ENCODE measurements at regions not wholly inside any gene's neighbourhood (a gene's known extent, or its start where the extent isn't known, plus 50 kb on each side); places are given as distances from the start of the nearest gene placed in this dataset.
"Not testable (repeated sequence)": the region's sequence is repeated elsewhere in the genome, so short reads cannot be mapped to it uniquely, and the experiment has no call there.

DNA sequence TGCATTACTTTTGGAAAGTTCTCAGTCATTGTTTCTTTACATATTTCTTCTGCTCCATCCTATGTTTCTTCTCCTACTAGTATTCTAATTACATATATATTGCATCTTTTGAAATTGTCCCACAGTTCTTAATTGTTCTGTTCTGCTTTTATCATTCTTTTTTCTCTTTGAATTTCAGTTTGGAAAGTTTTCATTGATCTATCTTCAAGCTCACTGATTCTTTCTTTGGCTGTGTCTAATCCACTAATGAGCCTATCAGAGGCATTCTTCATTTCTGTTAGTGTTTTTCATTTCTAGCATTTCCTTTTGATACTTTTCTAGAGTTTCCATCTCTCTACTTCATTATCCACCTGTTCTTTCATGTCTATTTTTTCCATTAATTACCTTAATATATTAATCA is 159.0 kb upstream of the KCNJ15 start:
- H3K27me3 Mint-ChIP-seq (ENCODE audit: low read depth), result peaks cover 8% of the 10 kb centered on the region
- no peak for DNase-seq (ENCODE audit: low spot score)
- H3K27ac Mint-ChIP-seq, result no peak overlapping the region
- no peaks in the 10 kb centered on the region for H3K36me3 Mint-ChIP-seq (ENCODE audit: low read depth)
- H3K4me3 Mint-ChIP-seq, result no peak overlapping the region
- H3K4me1 Mint-ChIP-seq (ENCODE audit: low read depth), result no peaks in the 10 kb centered on the region
- no peaks in the 10 kb centered on the region for H3K9me3 Mint-ChIP-seq

DNA sequence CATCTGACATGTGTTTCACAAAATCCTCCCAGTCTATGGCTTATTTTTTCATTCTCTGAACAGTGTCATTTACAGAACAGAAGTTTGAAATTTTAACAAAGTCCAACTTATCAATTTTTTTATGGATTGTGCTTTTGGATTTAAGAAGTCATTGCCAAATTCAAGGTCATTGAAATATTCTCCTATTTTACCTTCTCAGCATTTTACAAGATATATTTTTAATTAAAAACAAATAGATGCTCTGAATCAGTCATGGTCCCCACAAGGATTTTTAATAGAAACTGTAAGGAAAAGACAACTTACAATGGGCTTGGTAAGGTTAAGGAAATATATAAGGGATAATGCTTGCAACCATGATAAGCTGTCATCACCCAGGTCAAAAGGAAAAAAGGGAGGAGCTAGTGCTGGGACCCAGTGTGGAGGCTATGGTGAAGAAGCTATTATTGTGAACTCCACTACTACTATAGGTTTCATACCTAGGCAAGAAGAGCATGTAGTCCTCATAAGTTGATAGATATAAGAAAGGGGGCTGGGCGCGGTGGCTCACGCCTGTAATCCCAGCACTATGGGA is 144.5 kb upstream of the KCNJ15 start:
- H3K4me3 Mint-ChIP-seq, result no peak overlapping the region
- H3K9me3 Mint-ChIP-seq, result no peaks in the 10 kb centered on the region

DNA sequence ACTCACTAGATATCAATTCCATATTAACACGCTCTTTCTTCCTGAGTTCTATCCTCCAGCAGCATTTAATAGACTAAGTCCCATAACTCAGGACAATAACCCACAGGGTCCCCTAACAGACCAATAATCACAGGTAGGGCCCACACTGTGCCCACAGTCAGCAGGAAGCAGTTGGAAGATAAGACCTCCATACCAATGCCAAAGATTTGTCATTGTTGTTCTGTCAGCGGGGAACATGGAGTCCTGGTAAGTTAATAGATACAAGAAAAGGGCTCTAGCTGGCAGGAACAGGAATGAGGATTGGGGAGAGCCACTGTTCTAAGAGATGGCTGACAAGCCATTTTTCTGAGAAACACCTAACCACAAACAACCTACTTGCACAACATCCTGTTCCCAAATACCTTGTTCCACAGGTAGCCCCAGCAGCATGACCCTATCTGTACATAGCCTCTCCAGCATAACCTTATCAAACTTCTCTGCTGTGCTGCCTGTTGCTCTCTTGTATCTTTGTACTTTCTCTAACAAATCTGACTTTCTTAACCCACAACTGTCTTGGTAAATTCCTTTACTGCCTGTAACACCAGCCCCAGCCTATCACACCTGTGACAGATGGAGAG is 142.0 kb upstream of the KCNJ15 start:
- H3K4me3 Mint-ChIP-seq, result no peak overlapping the region
- DNase-seq (ENCODE audit: low spot score), result no peak
- no peak overlapping the region for H3K27ac Mint-ChIP-seq
- H3K27me3 Mint-ChIP-seq (ENCODE audit: low read depth), result no peaks in the 10 kb centered on the region
- no peaks in the 10 kb centered on the region for H3K9me3 Mint-ChIP-seq
- H3K4me1 Mint-ChIP-seq (ENCODE audit: low read depth), result peaks cover 10% of the 10 kb centered on the region
- H3K36me3 Mint-ChIP-seq (ENCODE audit: low read depth), result no peaks in the 10 kb centered on the region

More for the DNA sequence above, 144.5 kb upstream of the KCNJ15 start:
- Mint-ChIP-seq H3K27ac (no peak overlapping the region), H3K36me3 (ENCODE audit: low read depth) (no peaks in the 10 kb centered on the region), H3K27me3 (ENCODE audit: low read depth) (no peaks in the 10 kb centered on the region), H3K4me1 (ENCODE audit: low read depth) (peaks cover 10% of the 10 kb centered on the region)
- no peak for DNase-seq (ENCODE audit: low spot score)

DNA sequence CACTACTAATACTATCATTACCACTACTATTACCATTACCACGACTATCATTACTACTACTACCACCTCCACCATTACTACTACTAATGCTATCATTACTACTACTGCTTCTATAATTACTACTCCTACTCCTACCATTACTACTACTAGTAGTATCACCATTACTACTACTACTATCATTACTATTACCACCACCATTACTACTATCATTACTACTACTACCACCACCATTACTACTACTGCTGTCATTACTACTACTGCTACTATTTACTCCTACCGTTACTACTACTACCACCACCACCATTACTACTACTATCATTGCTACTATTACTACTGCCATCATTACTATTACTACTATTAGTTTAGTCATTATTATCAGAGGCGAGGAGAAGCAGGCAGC is 140.9 kb upstream of the KCNJ15 start:
- Mint-ChIP-seq H3K4me3 (no peak overlapping the region), H3K36me3 (ENCODE audit: low read depth) (no peaks in the 10 kb centered on the region), H3K9me3 (no peaks in the 10 kb centered on the region), H3K27me3 (ENCODE audit: low read depth) (no peaks in the 10 kb centered on the region), H3K4me1 (ENCODE audit: low read depth) (peaks cover 10% of the 10 kb centered on the region), H3K27ac (no peak overlapping the region)
- no peak for DNase-seq (ENCODE audit: low spot score)

DNA sequence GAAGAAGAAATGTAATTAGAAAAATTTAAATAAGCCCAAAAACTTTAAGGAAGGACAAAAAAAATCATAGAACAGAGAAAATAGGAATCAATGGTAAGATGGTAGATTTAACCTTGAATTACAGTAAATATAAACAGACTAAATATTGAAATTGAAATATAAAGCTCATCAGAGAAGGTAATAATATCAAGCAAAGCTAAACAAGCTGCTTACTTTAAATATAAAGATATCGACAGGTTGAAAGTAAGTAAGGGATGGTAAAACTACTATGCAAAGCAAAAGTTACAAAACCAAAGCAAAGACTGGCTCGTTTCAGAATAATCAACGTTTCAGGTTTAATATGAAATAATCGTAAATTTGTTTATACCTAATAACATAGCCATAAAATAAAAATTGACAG is 137.0 kb upstream of the KCNJ15 start:
- Mint-ChIP-seq H3K4me3 (no peak overlapping the region), H3K36me3 (ENCODE audit: low read depth) (no peaks in the 10 kb centered on the region), H3K4me1 (ENCODE audit: low read depth) (peaks cover 3% of the 10 kb centered on the region), H3K9me3 (no peaks in the 10 kb centered on the region), H3K27ac (no peak overlapping the region), H3K27me3 (ENCODE audit: low read depth) (no peaks in the 10 kb centered on the region)
- DNase-seq (ENCODE audit: low spot score), result no peak

DNA sequence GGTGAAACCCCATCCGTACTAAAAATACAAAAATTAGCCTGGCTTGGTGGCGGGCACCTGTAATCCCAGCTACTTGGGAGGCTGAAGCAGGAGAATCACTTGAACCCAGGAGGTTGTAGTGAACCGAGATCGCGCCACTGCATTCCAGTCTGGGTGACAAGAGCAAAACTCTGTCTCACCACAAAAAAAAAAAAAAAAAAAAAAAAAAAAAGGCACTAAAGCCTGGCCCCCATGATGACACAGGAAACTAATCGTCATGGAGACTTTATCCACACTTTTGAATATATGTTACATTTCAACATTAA is 136.2 kb upstream of the KCNJ15 start:
- H3K9me3 Mint-ChIP-seq; H3K4me3 Mint-ChIP-seq; H3K4me1 Mint-ChIP-seq (ENCODE audit: low read depth); H3K27ac Mint-ChIP-seq; H3K27me3 Mint-ChIP-seq (ENCODE audit: low read depth); DNase-seq (ENCODE audit: low spot score); H3K36me3 Mint-ChIP-seq (ENCODE audit: low read depth): not testable (repeated sequence)

DNA sequence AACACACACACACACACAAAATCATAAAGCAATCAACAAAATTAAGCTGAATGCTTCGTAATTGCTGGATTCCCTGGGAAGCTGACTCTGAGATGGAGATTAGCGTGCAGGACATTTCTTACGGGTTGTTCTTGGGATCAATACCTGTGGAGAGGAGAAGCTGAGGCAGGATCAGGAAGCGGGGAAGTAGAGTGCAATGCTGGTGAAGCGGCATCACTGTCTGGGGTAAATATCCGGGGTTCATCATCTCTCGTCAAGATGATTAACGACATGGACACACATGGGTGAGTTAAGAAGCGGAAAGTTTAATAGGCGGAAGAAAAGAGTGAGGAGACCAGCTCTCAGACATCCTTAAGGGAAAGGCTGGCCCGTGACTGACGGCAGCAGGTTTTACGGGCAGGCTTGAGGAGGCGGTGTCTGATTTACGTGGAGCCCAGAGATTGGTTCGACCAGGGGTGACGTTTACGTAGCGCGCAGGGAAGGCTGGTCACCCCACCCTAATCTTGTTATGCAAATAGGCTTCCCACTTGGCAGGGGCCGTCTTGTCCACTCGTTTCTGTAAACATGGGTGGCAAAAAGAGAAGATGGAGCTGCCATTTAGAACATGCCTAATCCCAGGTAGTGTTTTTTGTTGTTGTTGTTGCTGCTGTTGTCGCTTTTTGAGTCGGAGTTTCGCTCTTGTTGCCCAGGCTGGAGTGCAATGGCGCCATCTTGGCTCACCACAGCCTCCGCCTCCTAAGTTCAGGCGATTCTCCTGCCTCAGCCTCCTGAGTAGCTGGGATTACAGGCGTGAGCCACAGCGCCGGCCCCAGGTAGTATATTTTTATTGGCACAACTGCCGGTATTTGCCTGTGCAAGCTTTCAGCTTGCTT is 135.6 kb upstream of the KCNJ15 start:
- H3K9me3 Mint-ChIP-seq, result no peaks in the 10 kb centered on the region
- H3K27me3 Mint-ChIP-seq (ENCODE audit: low read depth), result no peaks in the 10 kb centered on the region
- H3K4me3 Mint-ChIP-seq, result no peak overlapping the region
- no peak overlapping the region for H3K27ac Mint-ChIP-seq
- no peaks in the 10 kb centered on the region for H3K4me1 Mint-ChIP-seq (ENCODE audit: low read depth)
- no peaks in the 10 kb centered on the region for H3K36me3 Mint-ChIP-seq (ENCODE audit: low read depth)
- DNase-seq (ENCODE audit: low spot score), result no peak

DNA sequence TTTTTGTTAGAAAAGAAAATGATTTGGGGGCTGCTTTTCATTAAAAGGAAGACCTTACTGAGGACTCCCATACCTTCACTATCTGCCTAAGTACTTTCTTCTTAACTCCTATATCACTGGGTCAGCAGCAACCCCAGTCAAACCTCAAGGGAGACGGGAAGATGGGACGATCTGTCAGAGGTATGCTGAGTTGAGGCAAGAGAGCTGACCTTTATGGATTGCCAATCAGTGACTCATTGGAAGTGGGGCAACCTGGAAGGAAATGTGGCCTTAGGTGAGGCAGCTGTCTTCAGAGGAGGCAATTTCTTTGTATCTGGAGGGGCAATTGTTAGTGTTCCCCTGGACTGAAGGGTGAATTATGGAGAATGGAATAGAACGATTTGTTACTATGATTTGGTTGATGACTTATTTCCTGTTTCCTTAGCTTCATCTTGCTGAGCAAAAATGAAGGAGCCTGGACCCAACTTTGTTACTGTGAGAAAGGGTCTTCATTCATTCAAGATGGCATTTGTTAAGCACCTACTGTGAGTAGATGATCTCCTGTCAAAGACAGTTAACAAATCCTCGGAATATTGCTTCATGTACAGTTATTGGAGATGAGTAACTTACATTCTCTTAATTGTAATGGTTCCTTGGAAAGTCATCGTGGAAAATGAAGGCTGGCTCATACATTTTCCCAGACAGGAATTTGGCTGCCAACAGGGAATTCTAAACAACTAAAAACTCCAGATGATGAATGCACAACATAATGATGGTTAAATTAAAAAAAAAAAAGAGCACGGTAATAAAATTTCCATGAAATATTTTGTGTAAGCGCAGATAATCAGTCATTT is 134.7 kb upstream of the KCNJ15 start:
- Mint-ChIP-seq H3K27ac (no peak overlapping the region), H3K4me3 (no peak overlapping the region), H3K36me3 (ENCODE audit: low read depth) (no peaks in the 10 kb centered on the region), H3K27me3 (ENCODE audit: low read depth) (no peaks in the 10 kb centered on the region), H3K4me1 (ENCODE audit: low read depth) (no peaks in the 10 kb centered on the region), H3K9me3 (no peaks in the 10 kb centered on the region)
- no peak for DNase-seq (ENCODE audit: low spot score)

DNA sequence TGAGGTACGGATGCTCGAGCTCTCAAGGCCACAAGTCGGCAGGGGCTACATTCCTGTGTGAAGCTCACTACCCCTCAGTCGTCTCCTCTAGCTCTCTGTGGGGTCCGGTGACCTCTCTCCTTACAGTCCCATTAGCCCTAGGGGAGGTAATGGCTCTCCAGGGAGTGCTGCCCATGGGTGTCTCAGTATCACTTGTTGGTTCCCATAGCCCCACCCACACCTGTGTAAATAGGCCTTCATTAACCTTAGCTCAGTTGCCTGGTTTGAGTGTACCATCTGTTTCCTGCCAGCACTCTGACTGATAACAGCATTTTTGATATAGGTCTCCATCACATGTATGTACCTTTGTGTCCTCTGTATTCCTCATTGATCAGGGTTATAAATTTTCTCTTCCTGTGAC is 133.2 kb upstream of the KCNJ15 start:
- no peaks in the 10 kb centered on the region for H3K9me3 Mint-ChIP-seq
- H3K4me1 Mint-ChIP-seq (ENCODE audit: low read depth), result no peaks in the 10 kb centered on the region
- no peak overlapping the region for H3K4me3 Mint-ChIP-seq
- H3K27me3 Mint-ChIP-seq (ENCODE audit: low read depth), result no peaks in the 10 kb centered on the region
- no peak for DNase-seq (ENCODE audit: low spot score)
- H3K27ac Mint-ChIP-seq, result no peak overlapping the region
- H3K36me3 Mint-ChIP-seq (ENCODE audit: low read depth), result no peaks in the 10 kb centered on the region

DNA sequence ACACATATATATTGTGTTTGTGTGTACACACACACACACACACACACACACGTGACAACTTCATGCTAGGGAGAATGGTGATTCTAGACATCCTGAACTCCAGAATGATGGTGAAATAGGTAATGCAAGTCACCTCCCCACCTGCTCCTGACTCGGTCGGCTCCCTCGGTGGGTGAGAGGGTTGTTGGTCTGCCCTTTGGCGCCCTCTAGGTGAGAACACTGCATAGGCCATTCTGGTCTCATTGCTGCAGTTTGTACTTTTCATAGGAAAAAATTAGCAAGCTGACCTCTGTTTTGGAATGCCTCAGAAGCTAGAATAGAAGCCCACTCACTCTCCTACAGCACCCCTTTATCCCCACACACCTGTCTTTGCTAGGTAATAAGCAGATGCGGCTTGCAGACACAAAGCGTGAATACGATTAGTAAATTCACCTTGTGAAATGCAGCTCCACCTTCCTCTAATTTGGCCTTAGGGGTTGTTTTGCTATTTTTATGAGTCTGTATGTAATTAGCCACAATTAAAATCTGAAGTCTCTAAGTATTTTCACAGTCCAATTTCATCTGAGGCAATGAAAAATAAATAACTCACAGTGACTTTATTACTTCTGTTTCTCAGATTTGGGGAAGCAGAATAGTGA is 130.0 kb upstream of the KCNJ15 start:
- Mint-ChIP-seq H3K27ac (no peak overlapping the region), H3K4me1 (ENCODE audit: low read depth) (no peaks in the 10 kb centered on the region), H3K36me3 (ENCODE audit: low read depth) (no peaks in the 10 kb centered on the region), H3K27me3 (ENCODE audit: low read depth) (peaks cover 4% of the 10 kb centered on the region), H3K9me3 (no peaks in the 10 kb centered on the region), H3K4me3 (no peak overlapping the region)
- DNase-seq (ENCODE audit: low spot score), result peak; percentile 33

DNA sequence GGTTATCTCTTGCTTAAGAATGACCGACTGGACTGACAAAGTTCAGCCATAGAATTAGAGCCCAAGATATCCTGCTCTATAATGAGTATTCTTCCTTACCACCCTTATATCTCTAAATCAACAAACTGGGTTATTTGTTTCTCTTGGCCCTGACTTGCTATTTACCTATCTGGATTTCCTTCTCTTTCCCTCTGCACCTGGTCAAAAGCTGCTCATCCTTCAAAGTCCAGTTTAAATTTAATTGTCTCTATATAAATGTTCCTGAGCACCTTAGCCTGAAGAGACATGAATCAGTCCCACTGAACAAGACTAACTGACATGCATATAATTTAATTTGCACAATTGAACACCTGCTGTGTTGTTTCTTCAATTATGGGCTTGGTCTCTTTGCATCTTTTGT is 127.1 kb upstream of the KCNJ15 start:
- DNase-seq (ENCODE audit: low spot score), result no peak
- H3K9me3 Mint-ChIP-seq, result no peaks in the 10 kb centered on the region
- H3K27me3 Mint-ChIP-seq (ENCODE audit: low read depth), result peaks cover 4% of the 10 kb centered on the region
- no peaks in the 10 kb centered on the region for H3K4me1 Mint-ChIP-seq (ENCODE audit: low read depth)
- no peak overlapping the region for H3K4me3 Mint-ChIP-seq
- no peaks in the 10 kb centered on the region for H3K36me3 Mint-ChIP-seq (ENCODE audit: low read depth)
- no peak overlapping the region for H3K27ac Mint-ChIP-seq

DNA sequence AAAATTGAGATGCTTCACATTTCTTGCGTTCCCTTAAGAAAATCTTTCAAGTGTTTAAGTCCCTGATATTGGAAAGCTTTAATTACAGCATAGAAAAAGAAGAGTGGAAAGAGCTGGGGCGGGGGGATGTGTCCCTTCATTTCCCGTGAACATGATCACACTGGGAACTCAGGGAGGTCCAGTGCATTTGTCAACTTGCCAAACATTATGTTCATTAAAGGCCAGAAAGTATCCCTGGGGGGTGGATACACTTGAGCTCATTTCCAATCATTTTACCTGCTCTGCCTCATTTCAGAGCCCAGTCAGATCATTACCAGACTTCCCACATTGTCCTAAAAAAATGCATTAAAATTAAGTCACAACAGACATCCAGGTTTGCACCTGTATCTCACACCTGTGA is 123.6 kb upstream of the KCNJ15 start:
- H3K9me3 Mint-ChIP-seq, result no peaks in the 10 kb centered on the region
- no peak overlapping the region for H3K27ac Mint-ChIP-seq
- no peak overlapping the region for H3K4me3 Mint-ChIP-seq
- no peaks in the 10 kb centered on the region for H3K4me1 Mint-ChIP-seq (ENCODE audit: low read depth)
- no peak for DNase-seq (ENCODE audit: low spot score)
- H3K36me3 Mint-ChIP-seq (ENCODE audit: low read depth), result no peaks in the 10 kb centered on the region
- H3K27me3 Mint-ChIP-seq (ENCODE audit: low read depth), result peaks cover 5% of the 10 kb centered on the region

DNA sequence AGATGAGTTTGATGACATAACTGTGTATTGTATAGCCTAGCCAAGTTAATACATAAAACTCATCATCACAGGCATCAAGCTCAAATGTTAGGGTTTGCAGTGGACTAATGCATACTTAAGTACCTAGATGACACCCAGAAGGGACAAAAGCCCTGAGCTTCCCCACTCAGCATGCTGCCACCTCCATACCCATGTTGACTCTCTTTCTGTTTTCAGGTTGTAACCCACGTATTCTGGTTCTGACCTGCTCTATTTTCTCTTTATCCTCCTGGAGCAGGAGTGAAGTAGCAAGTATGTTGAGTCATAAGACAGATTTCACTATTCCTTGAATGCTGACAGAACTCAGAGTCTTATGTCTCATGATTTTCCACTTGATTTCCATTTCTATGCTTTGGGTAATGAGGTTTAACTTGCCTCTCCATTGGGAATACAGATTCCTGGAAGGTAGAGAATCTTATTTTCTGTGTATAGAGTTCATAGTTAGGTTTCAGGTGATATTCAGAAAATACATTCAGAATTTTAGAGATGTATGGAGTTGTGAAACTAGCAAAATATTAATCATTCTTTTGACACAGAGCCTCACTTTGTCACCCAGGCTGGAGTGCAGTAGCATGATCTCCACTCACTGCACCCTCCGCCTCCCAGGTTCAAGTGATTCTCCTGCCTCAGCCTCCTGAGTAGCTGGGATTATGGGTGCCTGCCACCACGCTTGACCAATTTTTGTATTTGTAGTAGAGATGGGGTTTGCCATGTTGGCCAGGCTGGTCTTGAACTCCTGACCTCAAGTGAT is 122.5 kb upstream of the KCNJ15 start:
- Mint-ChIP-seq H3K27ac (no peak overlapping the region), H3K4me1 (ENCODE audit: low read depth) (no peaks in the 10 kb centered on the region), H3K4me3 (no peak overlapping the region), H3K27me3 (ENCODE audit: low read depth) (peaks cover 5% of the 10 kb centered on the region), H3K36me3 (ENCODE audit: low read depth) (no peaks in the 10 kb centered on the region), H3K9me3 (no peaks in the 10 kb centered on the region)
- no peak for DNase-seq (ENCODE audit: low spot score)
